ENCODE measurements at regions not wholly inside any gene's neighbourhood (a gene's known extent, or its start where the extent isn't known, plus 50 kb on each side); places are given as distances from the start of the nearest gene placed in this dataset.

DNA sequence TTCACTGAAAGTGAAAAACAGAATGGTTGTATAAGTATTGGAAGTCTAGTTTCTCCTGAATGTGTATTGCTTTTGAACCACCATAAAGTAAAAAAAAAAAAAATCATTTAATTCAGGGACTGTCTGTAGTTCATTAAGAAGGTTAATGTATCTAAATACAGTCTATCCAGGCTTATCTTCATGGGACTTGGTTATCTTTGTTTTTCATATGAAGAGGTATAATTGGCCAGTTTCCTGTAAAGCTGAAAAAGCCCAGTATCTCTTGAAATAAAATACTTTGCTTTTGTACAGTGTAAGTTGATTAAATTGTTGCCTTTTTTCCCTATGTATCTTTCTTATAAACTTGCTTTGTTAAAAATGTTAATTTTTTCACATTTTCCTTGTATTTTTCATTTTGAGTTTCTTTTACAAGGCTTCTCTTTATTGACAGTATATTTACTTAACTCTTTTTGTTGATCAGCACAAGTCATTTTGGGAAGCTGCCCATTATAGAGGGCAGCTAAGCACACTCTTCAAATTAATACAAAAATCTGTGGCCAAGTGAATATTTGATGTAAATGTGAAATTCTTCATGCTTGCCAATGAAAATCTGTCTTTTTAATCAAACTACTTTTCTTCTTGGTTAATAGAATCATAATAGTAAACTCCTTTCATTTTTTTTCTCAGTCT is 156.0 kb downstream of the TMTC3 start:
- intact Hi-C loops (cut with micrococcal nuclease; ENCODE audit: unreplicated experiment) (no loop called here), in situ Hi-C loops (cut with HindIII; ENCODE audit: extremely low pct_ligation_motif_present, low pct_unique_long_range_greater_than_20kb) (no loop called here)
- Histone ChIP-seq H3K9ac (ENCODE audit: insufficient read depth, low read depth, low read length) (no peak overlapping the region), H3K4me3 (replicated peaks in 1 of 3; ENCODE audit: insufficient read depth in 1 of 3, low read depth in 2 of 3, low read length in 3 of 3) (no peak overlapping the region), H3K36me3 (replicated peaks in 1 of 2; ENCODE audit: control insufficient read depth in 1 of 2, insufficient read depth in 2 of 2, low read length in 2 of 2) (no peaks in the 10 kb centered on the region), H3K4me1 (ENCODE audit: insufficient read depth, low read length) (peaks cover 20% of the 10 kb centered on the region; the same call in 1 of the 2 replicates), H3K9me3 (ENCODE audit: low read length) (no peaks in the 10 kb centered on the region), H3K27ac (ENCODE audit: extremely low read length, insufficient read depth, low read length) (no peak overlapping the region), H3K4me2 (ENCODE audit: low read depth, low read length) (no peak overlapping the region), H3K27me3 (ENCODE audit: control insufficient read depth in 1 of 2, insufficient read depth in 2 of 2, low read length in 2 of 2) (no peaks in the 10 kb centered on the region), H4K20me1 (ENCODE audit: insufficient read depth, low read length) (no peaks in the 10 kb centered on the region), H2AFZ (ENCODE audit: low read length) (no peak overlapping the region), H3K79me2 (ENCODE audit: insufficient read depth, low read length) (no peaks in the 10 kb centered on the region)
- no TSS peak for BruUV-seq (replicated peaks)
- ATAC-seq (no peak), DNase-seq (ENCODE audit: low spot score) (no peak), FAIRE-seq (no peak)
- ChIA-PET POLR2A (no interaction called here), CTCF (ENCODE audit: low intra/inter-chr PET ratio, low total read pairs) (no interaction called here)
- TF ChIP-seq HDAC6 (IDR thresholded peaks at IDR 0.05; ENCODE audit: low read depth, low read length) (no peak), NFE2L1 (CRISPR knock-in tag; IDR thresholded peaks at IDR 0.05; ENCODE audit: borderline replicate concordance) (no peak), AGO1 (IDR thresholded peaks at IDR 0.05; ENCODE audit: low read depth, low read length, poor library complexity, severe bottlenecking) (no peak), PHF5A (CRISPR knock-in tag; IDR thresholded peaks at IDR 0.05; ENCODE audit: low read depth, unreplicated experiment) (no peak), SAP130 (CRISPR knock-in tag; IDR thresholded peaks at IDR 0.05; ENCODE audit: low read depth) (no peak), ZSCAN9 (CRISPR knock-in tag; IDR thresholded peaks at IDR 0.05; ENCODE audit: borderline replicate concordance) (no peak), TCF12 (IDR thresholded peaks at IDR 0.05) (no peak), TCF12 (CRISPR knock-in tag; IDR thresholded peaks at IDR 0.05) (no peak), ATF7-NPFF (CRISPR knock-in tag; IDR thresholded peaks at IDR 0.05; ENCODE audit: low read depth) (no peak)
- TF ChIP-seq, protein P1, sequence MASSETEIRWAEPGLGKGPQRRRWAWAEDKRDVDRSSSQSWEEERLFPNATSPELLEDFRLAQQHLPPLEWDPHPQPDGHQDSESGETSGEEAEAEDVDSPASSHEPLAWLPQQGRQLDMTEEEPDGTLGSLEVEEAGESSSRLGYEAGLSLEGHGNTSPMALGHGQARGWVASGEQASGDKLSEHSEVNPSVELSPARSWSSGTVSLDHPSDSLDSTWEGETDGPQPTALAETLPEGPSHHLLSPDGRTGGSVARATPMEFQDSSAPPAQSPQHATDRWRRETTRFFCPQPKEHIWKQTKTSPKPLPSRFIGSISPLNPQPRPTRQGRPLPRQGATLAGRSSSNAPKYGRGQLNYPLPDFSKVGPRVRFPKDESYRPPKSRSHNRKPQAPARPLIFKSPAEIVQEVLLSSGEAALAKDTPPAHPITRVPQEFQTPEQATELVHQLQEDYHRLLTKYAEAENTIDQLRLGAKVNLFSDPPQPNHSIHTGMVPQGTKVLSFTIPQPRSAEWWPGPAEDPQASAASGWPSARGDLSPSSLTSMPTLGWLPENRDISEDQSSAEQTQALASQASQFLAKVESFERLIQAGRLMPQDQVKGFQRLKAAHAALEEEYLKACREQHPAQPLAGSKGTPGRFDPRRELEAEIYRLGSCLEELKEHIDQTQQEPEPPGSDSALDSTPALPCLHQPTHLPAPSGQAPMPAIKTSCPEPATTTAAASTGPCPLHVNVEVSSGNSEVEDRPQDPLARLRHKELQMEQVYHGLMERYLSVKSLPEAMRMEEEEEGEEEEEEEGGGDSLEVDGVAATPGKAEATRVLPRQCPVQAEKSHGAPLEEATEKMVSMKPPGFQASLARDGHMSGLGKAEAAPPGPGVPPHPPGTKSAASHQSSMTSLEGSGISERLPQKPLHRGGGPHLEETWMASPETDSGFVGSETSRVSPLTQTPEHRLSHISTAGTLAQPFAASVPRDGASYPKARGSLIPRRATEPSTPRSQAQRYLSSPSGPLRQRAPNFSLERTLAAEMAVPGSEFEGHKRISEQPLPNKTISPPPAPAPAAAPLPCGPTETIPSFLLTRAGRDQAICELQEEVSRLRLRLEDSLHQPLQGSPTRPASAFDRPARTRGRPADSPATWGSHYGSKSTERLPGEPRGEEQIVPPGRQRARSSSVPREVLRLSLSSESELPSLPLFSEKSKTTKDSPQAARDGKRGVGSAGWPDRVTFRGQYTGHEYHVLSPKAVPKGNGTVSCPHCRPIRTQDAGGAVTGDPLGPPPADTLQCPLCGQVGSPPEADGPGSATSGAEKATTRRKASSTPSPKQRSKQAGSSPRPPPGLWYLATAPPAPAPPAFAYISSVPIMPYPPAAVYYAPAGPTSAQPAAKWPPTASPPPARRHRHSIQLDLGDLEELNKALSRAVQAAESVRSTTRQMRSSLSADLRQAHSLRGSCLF (CRISPR knock-in tag; IDR thresholded peaks at IDR 0.05; ENCODE audit: borderline replicate concordance): no peak
- TF ChIP-seq, protein P2, sequence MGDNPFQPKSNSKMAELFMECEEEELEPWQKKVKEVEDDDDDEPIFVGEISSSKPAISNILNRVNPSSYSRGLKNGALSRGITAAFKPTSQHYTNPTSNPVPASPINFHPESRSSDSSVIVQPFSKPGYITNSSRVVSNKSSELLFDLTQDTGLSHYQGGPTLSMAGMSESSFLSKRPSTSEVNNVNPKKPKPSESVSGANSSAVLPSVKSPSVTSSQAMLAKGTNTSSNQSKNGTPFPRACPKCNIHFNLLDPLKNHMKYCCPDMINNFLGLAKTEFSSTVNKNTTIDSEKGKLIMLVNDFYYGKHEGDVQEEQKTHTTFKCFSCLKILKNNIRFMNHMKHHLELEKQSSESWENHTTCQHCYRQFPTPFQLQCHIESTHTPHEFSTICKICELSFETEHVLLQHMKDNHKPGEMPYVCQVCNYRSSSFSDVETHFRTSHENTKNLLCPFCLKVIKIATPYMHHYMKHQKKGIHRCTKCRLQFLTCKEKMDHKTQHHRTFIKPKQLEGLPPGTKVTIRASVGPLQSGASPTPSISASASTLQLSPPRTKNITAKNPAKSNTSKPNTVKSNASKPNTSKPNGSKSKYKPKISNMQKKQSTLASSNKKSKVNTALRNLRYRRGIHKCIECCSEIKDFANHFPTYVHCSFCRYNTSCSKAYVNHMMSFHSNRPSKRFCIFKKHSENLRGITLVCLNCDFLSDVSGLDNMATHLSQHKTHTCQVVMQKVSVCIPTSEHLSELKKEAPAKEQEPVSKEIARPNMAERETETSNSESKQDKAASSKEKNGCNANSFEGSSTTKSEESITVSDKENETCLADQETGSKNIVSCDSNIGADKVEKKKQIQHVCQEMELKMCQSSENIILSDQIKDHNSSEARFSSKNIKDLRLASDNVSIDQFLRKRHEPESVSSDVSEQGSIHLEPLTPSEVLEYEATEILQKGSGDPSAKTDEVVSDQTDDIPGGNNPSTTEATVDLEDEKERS (CRISPR knock-in tag; IDR thresholded peaks at IDR 0.05): no peak
- TF ChIP-seq, protein P3, sequence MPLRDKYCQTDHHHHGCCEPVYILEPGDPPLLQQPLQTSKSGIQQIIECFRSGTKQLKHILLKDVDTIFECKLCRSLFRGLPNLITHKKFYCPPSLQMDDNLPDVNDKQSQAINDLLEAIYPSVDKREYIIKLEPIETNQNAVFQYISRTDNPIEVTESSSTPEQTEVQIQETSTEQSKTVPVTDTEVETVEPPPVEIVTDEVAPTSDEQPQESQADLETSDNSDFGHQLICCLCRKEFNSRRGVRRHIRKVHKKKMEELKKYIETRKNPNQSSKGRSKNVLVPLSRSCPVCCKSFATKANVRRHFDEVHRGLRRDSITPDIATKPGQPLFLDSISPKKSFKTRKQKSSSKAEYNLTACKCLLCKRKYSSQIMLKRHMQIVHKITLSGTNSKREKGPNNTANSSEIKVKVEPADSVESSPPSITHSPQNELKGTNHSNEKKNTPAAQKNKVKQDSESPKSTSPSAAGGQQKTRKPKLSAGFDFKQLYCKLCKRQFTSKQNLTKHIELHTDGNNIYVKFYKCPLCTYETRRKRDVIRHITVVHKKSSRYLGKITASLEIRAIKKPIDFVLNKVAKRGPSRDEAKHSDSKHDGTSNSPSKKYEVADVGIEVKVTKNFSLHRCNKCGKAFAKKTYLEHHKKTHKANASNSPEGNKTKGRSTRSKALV (CRISPR knock-in tag; IDR thresholded peaks at IDR 0.05): no peak
- TF ChIP-seq, protein P4, sequence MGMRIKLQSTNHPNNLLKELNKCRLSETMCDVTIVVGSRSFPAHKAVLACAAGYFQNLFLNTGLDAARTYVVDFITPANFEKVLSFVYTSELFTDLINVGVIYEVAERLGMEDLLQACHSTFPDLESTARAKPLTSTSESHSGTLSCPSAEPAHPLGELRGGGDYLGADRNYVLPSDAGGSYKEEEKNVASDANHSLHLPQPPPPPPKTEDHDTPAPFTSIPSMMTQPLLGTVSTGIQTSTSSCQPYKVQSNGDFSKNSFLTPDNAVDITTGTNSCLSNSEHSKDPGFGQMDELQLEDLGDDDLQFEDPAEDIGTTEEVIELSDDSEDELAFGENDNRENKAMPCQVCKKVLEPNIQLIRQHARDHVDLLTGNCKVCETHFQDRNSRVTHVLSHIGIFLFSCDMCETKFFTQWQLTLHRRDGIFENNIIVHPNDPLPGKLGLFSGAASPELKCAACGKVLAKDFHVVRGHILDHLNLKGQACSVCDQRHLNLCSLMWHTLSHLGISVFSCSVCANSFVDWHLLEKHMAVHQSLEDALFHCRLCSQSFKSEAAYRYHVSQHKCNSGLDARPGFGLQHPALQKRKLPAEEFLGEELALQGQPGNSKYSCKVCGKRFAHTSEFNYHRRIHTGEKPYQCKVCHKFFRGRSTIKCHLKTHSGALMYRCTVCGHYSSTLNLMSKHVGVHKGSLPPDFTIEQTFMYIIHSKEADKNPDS (CRISPR knock-in tag; IDR thresholded peaks at IDR 0.05): no peak
